Stimulated activated CD8-positive, alpha-beta memory T cell treated with anti-CD3 and anti-CD28 coated beads, Interleukin-12 subunit alpha, Interleukin-12 subunit beta, amount 100 ng/mL, for 4 hours (primary cell): ENCODE measurements at regions not wholly inside any gene's neighbourhood (a gene's known extent, or its start where the extent isn't known, plus 50 kb on each side); places are given as distances from the start of the nearest gene placed in this dataset.
"Not testable (repeated sequence)": the region's sequence is repeated elsewhere in the genome, so short reads cannot be mapped to it uniquely, and the experiment has no call there.

Experiments
- DNase-seq: peaks from one replicate; pipeline ENCODE4 v3.0.0-alpha.2; 2020; ENCODE audit warnings: low read depth

DNA sequence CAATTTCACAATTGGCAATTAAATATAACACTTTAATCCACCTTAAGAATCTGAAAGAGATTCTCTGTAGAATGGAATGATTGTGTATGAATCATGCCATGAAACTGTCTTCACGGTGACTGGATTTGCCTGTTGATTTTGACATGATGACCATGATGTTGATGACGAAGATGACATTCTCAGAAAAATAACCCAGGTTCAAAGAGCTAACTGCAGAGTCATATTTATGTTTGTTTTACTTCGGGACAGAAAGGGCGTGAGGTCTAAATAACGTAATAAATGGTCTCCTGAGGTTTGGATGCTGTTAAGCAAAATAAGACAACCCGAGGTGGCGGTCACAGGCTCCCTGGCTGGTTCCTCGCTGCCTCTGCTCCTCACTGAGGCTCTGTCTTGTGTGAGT, 532.0 kb downstream of the TMEM121 start:
- no peak for DNase-seq

DNA sequence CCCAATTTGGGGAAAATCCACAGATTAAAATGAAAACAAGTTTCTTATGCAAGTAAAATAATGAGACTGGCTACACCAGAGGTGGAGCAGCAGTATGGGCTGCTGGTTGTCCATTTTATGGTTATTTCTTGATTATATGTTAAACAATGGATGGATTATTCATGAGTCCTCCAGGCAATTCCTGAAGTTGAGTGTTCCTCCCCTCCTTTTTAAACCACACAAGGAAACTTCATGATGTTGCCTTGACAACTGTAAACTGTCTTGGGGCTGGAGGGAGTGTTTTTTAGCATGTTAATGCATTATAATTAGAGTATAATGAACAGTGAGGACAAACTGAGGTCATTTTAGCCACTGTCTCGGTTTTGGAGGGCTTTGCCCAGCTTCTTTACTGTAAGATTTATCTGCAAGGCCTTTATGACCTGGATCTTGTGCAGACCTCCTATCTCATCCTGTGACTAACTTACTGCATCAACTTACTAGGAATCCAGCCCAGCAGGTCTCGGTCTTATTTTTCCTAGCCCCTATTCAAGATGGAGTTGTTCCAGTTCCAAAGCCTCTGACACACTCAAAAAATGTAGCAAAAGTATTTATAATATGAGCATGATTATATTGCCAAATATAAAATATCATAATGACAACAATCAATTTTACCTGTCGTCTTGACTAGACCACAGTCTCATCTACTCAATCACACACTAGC, 534.0 kb downstream of the TMEM121 start:
- no peak for DNase-seq

DNA sequence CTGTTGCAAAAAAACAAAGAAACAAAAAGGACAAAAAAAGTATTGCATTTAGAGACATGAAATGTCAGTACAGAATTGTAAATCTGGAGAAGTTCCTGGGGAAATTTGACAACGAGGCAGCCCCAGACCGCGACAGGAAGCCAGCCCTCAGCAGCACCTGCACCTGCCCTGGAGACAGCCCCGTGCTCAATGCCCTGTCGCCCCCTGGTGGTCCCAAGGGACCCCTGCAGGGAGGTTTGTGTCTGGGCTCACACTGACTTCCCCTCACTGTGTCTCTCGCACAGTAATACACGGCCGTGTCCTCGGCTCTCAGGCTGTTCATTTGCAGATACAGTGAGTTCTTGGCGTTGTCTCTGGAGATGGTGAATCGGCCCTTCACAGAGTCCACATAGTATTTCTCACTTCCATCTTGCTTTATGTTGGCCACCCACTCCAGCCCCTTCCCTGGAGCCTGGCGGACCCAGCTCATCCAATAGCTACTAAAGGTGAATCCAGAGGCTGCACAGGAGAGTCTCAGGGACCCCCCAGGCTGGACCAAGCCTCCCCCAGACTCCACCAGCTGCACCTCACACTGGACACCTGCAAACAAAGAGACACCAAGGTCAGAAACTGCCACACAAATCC, 535.6 kb downstream of the TMEM121 start:
- peak; percentile 66 for DNase-seq

DNA sequence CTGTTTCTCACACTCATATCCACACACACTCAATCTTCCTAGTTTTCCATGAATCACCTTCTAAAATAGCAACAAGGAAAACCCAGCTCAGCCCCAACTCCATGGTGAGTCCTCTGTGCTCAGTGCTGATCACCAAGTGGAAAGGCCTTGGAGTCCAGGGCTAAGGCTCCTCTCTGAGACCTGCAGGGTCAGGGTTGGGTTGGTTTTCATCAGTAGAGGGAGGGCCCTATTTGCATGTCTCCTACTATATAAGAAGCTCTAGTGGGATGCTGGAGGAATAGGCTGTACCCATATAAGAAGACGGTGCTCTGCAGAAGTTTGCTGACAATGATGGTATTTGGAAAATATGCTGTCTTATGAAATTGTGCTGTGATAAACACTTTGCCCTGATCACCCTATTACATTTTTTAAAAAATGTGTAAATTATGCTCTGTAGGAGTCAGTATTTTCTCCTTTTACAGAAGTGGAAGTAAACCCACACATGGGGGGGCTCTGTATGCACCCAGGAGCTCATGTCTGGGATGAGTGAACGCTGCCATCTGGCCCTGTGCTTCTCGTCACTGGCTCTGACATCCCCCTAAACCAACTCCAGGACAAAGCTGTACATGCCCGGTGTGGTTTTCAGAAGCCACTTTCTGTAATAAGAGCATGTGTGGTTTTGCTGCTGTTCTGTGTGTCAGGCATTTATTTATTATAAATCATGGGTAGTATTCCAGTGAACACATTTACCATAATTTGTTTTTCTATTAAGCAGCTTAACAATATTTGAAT, 536.3 kb downstream of the TMEM121 start:
- DNase-seq: no peak

- DNase-seq: no peak
Measured at GRCh38 chr14:106067935-106068334, 541.6 kb downstream of the TMEM121 start.

- DNase-seq: no peak
Measured at GRCh38 chr14:106069804-106070625, 543.6 kb downstream of the TMEM121 start.

DNA sequence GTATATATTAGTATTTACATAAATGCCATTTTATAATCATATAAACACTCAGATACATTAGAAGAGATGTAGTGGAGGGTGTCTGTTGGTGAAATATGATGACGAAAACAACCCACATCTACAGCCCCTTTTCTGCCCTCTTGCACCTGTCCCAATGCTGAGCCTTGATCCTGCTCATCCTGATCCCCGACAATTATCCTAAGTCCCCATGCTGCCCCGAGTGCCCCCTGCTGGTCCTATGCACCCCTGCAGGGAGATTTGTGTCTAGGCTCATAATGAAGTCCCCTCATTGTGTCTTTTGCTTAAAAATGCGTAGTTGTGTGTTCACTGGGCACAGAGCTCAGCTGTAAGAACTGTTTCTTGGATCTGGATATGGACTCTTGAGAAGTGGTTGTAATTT, 554.5 kb downstream of the TMEM121 start:
- DNase-seq: no peak

DNA sequence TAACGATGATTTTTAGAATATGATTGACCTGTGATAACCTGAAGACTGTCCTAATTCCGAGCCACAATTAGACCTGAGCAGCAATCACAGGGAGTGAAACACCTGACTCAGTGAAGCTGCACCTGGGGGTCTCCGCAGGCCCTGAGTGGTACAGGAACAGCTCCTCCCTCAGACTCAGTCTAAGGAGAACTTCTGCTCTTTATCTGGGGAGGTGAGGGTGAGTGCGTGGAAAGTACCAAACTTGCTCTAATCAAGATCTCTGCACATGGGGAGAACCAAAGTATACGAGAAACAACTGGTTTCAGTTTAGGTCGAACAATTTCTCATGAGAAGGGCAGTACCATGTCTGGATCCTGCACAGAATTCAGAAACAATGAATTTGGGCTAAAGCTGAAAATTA, 555.3 kb downstream of the TMEM121 start:
- not testable (repeated sequence) for DNase-seq

GRCh38 chr14:106083082-106083481, 556.7 kb downstream of the TMEM121 start:
- no peak for DNase-seq

DNA sequence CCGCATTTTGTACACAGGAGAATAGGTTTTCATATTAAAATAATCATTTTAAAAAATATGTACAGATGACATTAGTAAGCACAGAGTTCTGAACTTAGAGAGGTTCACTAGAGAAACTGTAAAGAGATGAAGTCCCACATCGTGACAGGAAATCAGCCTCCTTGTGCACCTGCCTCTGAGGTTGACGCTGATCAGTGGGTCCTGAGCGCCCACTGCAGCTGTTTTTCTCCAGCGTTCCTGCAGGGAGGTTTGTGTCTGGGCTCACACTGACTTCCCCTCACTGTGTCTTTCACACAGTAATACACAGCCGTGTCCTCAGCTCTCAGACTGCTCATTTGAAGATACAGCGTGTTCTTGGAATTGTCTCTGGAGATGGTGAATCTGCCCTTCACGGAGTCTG, 561.5 kb downstream of the TMEM121 start:
- DNase-seq: no peak

DNA sequence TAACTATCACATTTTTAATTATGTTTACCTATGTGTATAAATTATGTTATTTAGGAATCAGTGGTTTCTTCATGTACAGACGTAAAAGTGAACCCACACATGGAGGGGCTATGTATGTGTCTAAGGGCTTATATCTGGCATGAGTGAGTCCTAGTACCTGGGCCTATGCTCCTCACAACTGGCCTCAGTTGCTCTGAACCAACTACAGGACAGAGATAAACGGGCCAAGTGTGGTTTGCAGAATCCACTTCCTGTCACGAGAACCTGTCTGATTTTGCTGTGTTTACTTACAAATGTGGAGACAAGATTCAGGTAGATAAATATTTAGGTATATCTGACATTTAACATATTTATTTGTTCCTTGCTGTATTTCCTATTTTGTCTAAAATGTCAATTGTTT, 562.5 kb downstream of the TMEM121 start:
- not testable (repeated sequence) for DNase-seq

DNA sequence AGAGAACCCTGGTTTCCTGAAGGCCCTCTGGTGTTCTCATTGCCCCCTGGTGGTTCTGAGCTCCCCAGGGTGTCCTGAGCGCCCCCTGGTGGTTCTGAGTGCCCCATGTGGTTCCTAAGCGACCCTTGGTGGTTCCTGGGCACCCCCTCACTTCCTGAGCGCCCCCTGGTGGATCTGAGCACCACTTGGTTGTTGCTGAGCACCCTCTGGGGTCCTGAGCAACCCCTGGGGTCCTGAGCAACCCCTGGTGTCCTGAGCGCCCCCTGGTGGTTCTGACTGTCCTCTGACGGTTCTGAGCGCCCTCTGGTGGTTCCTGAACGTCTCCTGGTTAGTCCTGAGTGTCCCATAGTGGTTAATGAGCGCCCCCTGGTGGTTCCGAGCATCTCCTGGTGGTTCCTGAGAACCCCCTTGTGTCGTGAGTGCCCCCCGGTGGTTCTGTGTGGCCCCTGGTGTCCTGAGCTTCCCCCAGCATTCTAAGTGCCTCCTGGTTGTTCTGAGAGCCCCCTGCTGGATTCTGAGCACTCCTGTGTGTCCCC, 568.3 kb downstream of the TMEM121 start:
- no peak for DNase-seq

- no peak for DNase-seq
Measured at GRCh38 chr14:106107703-106108102, 581.3 kb downstream of the TMEM121 start.

DNA sequence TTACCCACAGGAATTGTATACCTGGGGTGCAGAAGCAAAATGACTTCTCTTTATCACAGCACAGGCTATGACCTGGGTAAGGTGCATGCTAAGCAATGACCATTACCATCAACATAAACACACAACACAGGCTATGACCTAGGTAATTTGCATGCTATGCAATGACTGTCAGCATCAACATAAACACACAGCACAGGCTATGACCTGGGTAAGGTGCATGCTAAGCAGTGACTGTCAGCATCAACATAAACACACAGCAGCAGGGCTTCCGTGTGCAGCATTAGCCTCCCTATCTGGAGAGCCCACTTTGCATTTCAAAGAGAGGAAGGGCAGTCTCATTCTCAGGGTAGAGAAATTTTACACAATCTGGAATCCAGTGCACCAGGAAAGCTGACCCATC, 583.0 kb downstream of the TMEM121 start:
- DNase-seq: no peak

GRCh38 chr14:106115401-106115800, 589.0 kb downstream of the TMEM121 start:
- DNase-seq: no peak

DNA sequence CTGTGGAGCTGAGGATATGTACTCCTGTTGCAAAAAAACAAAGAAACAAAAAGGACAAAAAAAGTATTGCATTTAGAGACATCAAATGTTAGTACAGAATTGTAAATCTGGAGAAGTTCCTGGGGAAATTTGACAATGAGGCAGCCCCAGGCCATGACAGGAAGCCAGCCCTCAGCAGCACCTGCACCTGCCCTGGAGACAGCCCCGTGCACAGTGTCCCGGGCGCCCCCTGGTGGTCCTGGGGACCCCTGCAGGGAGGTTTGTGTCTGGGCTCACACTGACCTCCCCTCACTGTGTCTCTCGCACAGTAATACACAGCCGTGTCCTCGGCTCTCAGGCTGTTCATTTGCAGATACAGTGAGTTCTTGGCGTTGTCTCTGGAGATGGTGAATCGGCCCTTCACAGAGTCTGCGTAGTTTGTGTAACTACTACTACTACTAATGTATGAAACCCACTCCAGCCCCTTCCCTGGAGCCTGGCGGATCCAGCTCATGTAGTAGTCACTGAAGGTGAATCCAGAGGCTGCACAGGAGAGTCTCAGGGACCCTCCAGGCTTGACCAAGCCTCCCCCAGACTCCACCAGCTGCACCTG, 590.1 kb downstream of the TMEM121 start:
- not testable (repeated sequence) for DNase-seq

- no peak for DNase-seq
Measured at GRCh38 chr14:106120101-106120500, 593.7 kb downstream of the TMEM121 start.

DNA sequence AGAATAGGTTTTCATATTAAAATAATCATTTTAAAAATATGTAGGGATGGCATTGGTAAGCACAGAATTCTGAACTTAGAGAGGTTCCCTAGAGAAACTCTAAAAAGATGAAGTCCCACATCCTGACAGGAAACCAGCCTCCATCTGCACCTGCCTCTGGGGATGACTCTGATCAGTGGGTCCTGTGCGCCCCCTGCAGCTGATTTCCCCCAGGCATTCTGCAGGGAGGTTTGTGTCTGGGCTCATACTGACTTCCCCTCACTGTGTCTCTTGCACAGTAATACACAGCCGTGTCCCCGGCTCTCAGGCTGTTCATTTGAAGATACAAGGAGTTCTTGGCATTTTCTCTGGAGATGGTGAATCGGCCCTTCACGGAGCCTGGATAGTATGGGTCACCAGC, 602.9 kb downstream of the TMEM121 start:
- DNase-seq: no peak

- DNase-seq: not testable (repeated sequence)
Measured at GRCh38 chr14:106129904-106130661, 603.7 kb downstream of the TMEM121 start.

GRCh38 chr14:106133126-106133525, 606.7 kb downstream of the TMEM121 start:
- DNase-seq: not testable (repeated sequence)

DNA sequence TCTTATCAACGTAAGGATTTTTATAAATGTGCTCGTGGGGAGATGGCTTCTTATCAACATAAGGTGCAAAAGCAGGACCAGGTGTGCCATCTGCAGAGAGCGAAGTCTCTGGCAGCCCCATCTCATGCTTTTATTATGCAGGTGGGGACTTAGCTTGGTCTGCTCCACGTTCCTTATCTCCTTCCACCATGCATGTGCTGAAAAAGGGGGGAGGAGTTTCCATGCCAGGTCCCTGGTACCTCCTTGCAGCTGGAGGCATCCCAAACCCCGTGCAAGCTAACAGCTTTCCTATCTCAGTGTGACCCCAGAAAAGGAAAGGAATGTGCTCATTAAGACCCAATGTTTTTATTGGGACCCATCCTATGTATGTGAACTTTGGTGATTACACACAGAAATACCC, 608.5 kb downstream of the TMEM121 start:
- no peak for DNase-seq
